HCT116 (cell line): ENCODE measurements at regions not wholly inside any gene's neighbourhood (a gene's known extent, or its start where the extent isn't known, plus 50 kb on each side); places are given as distances from the start of the nearest gene placed in this dataset.

Experiments
- ATAC-seq: fragments of 200-7000 bp; cut with Tn5 transposase; 2 replicates; pipeline ENCODE4 v1.9.1; 2020; ENCODE audit warnings: mild to moderate bottlenecking, moderate library complexity
- BruUV-seq: library from RNA; stranded (reverse); fragments of 400-500 nt; replicated peaks from 2 replicates; lab custom pipeline; 2021; lab: Mats Ljungman, UMichigan
- CTCF ChIA-PET: fragments of 300-600 bp; sonication (Branson Sonifier 250); formaldehyde crosslinking; loops from one replicate; lab custom pipeline; 2021; ENCODE audit warnings: antibody characterized with exemption; lab: Charles Lee
- POLR2A ChIA-PET: fragments of 300-600, 350-600 bp; sonication (Branson Sonifier 250); formaldehyde crosslinking; loops from one replicate; lab custom pipeline; 2021; ENCODE audit warnings: antibody characterized with exemption; lab: Charles Lee
- RAD21 ChIA-PET, 2 experiments: fragments of 300-600 bp; sonication (Branson Sonifier 250); formaldehyde crosslinking; loops; one replicate each; lab custom pipeline; 2023; ENCODE audit warnings: low total read pairs in 2 of 2; ENCODE audit not compliant: uncharacterized antibody in 2 of 2, unreplicated experiment in 2 of 2, low non-redundant PET in 1 of 2; lab: Charles Lee
- DNase-seq: peaks from one replicate; pipeline ENCODE4 v3.0.0-alpha.2; 2010; ENCODE audit warnings: low read depth, low spot score
- H2AFZ ChIP-seq: fragments of 200-600 bp; shearing (Covaris generic), sonication (generic); 2 replicates; pipeline ENCODE4 v1.6.1; 2017; ENCODE audit warnings: low read depth, mixed run types, mixed read lengths, antibody characterized with exemption, low read length; ENCODE audit not compliant: poor library complexity, severe bottlenecking
- H3K27ac ChIP-seq: 2 replicates; pipeline ENCODE4 v1.5.1; 2012; ENCODE audit warnings: low read depth, low read length
- H3K27me3 ChIP-seq: fragments of 200-600 bp; sonication (generic); 2 replicates; pipeline ENCODE4 v1.6.1; 2016; ENCODE audit warnings: mixed run types, low read length, mixed read lengths; ENCODE audit not compliant: insufficient read depth
- H3K36me3 ChIP-seq, 2 experiments: fragments of 200-500 bp in 1 of 2; fragments of 200-600 bp in 1 of 2; sonication (Bioruptor generic) in 1 of 2; sonication (generic) in 1 of 2; 2 replicates each; pipeline versions ENCODE4 v1.5.1 to v1.6.1; 2014 to 2016; ENCODE audit warnings: low read length in 2 of 2, inconsistent platforms in 1 of 2, mixed read lengths in 1 of 2, mixed run types in 1 of 2; ENCODE audit not compliant: insufficient read depth in 2 of 2, control insufficient read depth in 1 of 2
- H3K4me1 ChIP-seq, 2 experiments: fragments of 200-600 bp in 1 of 2; sonication (generic) in 1 of 2; 2 replicates each; pipeline versions ENCODE4 v1.5.1 to v1.6.1; 2012 to 2017; ENCODE audit warnings: low read length in 2 of 2, inconsistent platforms in 1 of 2, mild to moderate bottlenecking in 1 of 2, mixed read lengths in 1 of 2, mixed run types in 1 of 2, moderate library complexity in 1 of 2; ENCODE audit not compliant: insufficient read depth in 2 of 2, control insufficient read depth in 1 of 2
- H3K4me2 ChIP-seq: fragments of 200-600 bp; sonication (generic); 2 replicates; pipeline ENCODE4 v1.6.1; 2017; ENCODE audit warnings: mixed run types, low read length, mixed read lengths
- H3K4me3 ChIP-seq, 2 experiments: fragments of 200-600 bp in 1 of 2; sonication (generic) in 1 of 2; replicated peaks in 1 of 2; 2 replicates each; pipeline ENCODE4 v1.5.1; 2011 to 2016; ENCODE audit warnings: low read length in 2 of 2, control low read depth in 1 of 2, low read depth in 1 of 2, mild to moderate bottlenecking in 1 of 2, mixed read lengths in 1 of 2, mixed run types in 1 of 2
- H3K79me2 ChIP-seq: fragments of 200-600 bp; sonication (generic); 2 replicates; pipeline ENCODE4 v1.6.1; 2017; ENCODE audit warnings: mild to moderate bottlenecking, mixed run types, low read length, moderate library complexity, mixed read lengths; ENCODE audit not compliant: insufficient read depth
- H3K9ac ChIP-seq: fragments of 200-600 bp; sonication (generic); 2 replicates; pipeline ENCODE4 v1.6.1; 2016; ENCODE audit warnings: low read length, mixed read lengths
- H3K9me2 ChIP-seq: fragments of 200-600 bp; sonication (generic), shearing (Covaris generic); 2 replicates; pipeline ENCODE4 v1.6.1; 2017; ENCODE audit warnings: mixed run types, mild to moderate bottlenecking, moderate library complexity; ENCODE audit not compliant: insufficient read depth
- H3K9me3 ChIP-seq, 2 experiments: fragments of 200-500 bp in 1 of 2; fragments of 200-600 bp in 1 of 2; sonication (Bioruptor generic) in 1 of 2; sonication (generic) in 1 of 2; 2 replicates each; pipeline ENCODE4 v1.6.1; 2014 to 2017; ENCODE audit warnings: low read length in 2 of 2, mixed read lengths in 2 of 2, inconsistent platforms in 1 of 2, low read depth in 1 of 2, mild to moderate bottlenecking in 1 of 2, mixed run types in 1 of 2, moderate library complexity in 1 of 2; ENCODE audit not compliant: control insufficient read depth in 1 of 2, insufficient read depth in 1 of 2
- H4K20me1 ChIP-seq: fragments of 200-600 bp; sonication (generic), shearing (Covaris generic); 2 replicates; pipeline ENCODE4 v1.6.1; 2017; ENCODE audit warnings: mixed run types, mild to moderate bottlenecking, moderate library complexity; ENCODE audit not compliant: insufficient read depth
- ATF3 ChIP-seq: IDR thresholded peaks from 2 replicates; pipeline ENCODE4 v1.6.1; 2012
- CEBPB ChIP-seq: IDR thresholded peaks from 2 replicates; pipeline ENCODE4 v1.6.1; 2012; ENCODE audit warnings: low read depth
- ELF1 ChIP-seq: IDR thresholded peaks from 2 replicates; pipeline ENCODE4 v1.6.1; 2012; ENCODE audit warnings: low read depth, borderline replicate concordance
- JUND ChIP-seq: IDR thresholded peaks from 2 replicates; pipeline ENCODE4 v1.6.1; 2012
- MAX ChIP-seq: IDR thresholded peaks from 2 replicates; pipeline ENCODE4 v1.6.1; 2012
- POLR2A ChIP-seq: IDR thresholded peaks from 2 replicates; pipeline ENCODE4 v1.7.0; 2011; ENCODE audit warnings: borderline replicate concordance; ENCODE audit not compliant: insufficient read depth, insufficient read length; ENCODE audit errors: extremely low read depth
- POLR2AphosphoS5 ChIP-seq: IDR thresholded peaks from 2 replicates; pipeline ENCODE4 v1.6.1; 2011; ENCODE audit warnings: mild to moderate bottlenecking, low read depth, low read length, moderate library complexity
- RAD21 ChIP-seq: IDR thresholded peaks from 2 replicates; pipeline ENCODE4 v1.6.1; 2012; ENCODE audit warnings: low read depth, mild to moderate bottlenecking
- YY1 ChIP-seq: IDR thresholded peaks from 2 replicates; pipeline ENCODE4 v1.6.1; 2011; ENCODE audit warnings: low read length, low read depth, moderate library complexity, mild to moderate bottlenecking; ENCODE audit not compliant: insufficient replicate concordance; ENCODE audit errors: extremely low read depth
- ZBTB33 ChIP-seq: IDR thresholded peaks from 2 replicates; pipeline ENCODE4 v1.6.1; 2011; ENCODE audit warnings: mild to moderate bottlenecking, low read length, moderate library complexity; ENCODE audit not compliant: insufficient replicate concordance; ENCODE audit errors: extremely low read depth
- ZFX ChIP-seq: fragments of 450-650 bp; IDR thresholded peaks from 2 replicates; pipeline ENCODE4 v1.6.1; 2017
- ZNF274 ChIP-seq: fragments of 200-500 bp; sonication (Bioruptor generic); IDR thresholded peaks from 2 replicates; pipeline ENCODE4 v1.6.1; 2014; ENCODE audit warnings: mild to moderate bottlenecking, low read depth, low read length, inconsistent platforms
- intact Hi-C: fragments of 100-400 bp; cut with micrococcal nuclease; formaldehyde crosslinking; loops from 2 replicates; pipeline ENCODE4 v1.10.0; 2022
- TF ChIP-seq, protein P1 (sequence below): IDR thresholded peaks from 2 replicates; pipeline ENCODE4 v1.6.1; 2012; ENCODE audit warnings: low read depth

DNA sequence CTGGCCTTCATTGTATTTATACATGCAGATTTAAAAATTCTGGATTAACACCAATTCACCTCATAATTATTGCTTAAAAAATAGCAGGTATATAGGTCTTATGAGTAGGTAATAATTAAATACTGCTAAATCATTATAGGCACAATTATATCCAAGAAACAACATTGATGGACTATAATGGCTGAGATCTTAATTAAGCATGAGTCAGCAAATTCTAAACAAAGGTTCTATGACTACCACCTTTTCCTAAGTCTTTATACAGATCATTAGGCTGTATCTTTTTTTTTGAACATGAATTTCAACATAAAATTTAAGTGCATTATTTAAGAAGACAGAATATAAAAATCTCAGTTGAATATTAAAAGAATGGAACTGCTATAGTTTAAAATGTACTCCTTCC lies 1678.7 kb upstream of the PCDH10 start:
- BruUV-seq, result no TSS peak

More for the DNA sequence above, 1678.7 kb upstream of the PCDH10 start:
- H3K9me3 ChIP-seq, result no peaks in the 10 kb centered on the region
- CTCF ChIA-PET, result no interaction called here
- intact Hi-C loops, result no loop called here
- no peak overlapping the region for H3K4me2 ChIP-seq
- no peaks in the 10 kb centered on the region for H3K79me2 ChIP-seq
- ATAC-seq, result no peak
- no peaks in the 10 kb centered on the region for H3K4me1 ChIP-seq
- RAD21 ChIA-PET, result no interaction called here
- DNase-seq, result no peak
- H2AFZ ChIP-seq, result peak overlapping the region; percentile 13
- H4K20me1 ChIP-seq, result no peaks in the 10 kb centered on the region
- H3K36me3 ChIP-seq, result no peaks in the 10 kb centered on the region
- no peak for TF ChIP-seq ZNF274
- no peak for TF ChIP-seq ATF3
- TF ChIP-seq YY1, result no peak
- TF ChIP-seq CEBPB, result no peak
- no peak for TF ChIP-seq ELF1
- no peak for TF ChIP-seq JUND
- no peak for TF ChIP-seq MAX
- no peak for TF ChIP-seq ZFX
- TF ChIP-seq ZBTB33, result no peak
- no peak for TF ChIP-seq POLR2A
- TF ChIP-seq, protein P1, sequence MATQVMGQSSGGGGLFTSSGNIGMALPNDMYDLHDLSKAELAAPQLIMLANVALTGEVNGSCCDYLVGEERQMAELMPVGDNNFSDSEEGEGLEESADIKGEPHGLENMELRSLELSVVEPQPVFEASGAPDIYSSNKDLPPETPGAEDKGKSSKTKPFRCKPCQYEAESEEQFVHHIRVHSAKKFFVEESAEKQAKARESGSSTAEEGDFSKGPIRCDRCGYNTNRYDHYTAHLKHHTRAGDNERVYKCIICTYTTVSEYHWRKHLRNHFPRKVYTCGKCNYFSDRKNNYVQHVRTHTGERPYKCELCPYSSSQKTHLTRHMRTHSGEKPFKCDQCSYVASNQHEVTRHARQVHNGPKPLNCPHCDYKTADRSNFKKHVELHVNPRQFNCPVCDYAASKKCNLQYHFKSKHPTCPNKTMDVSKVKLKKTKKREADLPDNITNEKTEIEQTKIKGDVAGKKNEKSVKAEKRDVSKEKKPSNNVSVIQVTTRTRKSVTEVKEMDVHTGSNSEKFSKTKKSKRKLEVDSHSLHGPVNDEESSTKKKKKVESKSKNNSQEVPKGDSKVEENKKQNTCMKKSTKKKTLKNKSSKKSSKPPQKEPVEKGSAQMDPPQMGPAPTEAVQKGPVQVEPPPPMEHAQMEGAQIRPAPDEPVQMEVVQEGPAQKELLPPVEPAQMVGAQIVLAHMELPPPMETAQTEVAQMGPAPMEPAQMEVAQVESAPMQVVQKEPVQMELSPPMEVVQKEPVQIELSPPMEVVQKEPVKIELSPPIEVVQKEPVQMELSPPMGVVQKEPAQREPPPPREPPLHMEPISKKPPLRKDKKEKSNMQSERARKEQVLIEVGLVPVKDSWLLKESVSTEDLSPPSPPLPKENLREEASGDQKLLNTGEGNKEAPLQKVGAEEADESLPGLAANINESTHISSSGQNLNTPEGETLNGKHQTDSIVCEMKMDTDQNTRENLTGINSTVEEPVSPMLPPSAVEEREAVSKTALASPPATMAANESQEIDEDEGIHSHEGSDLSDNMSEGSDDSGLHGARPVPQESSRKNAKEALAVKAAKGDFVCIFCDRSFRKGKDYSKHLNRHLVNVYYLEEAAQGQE, result no peak
- TF ChIP-seq POLR2AphosphoS5, result no peak
- no peak for TF ChIP-seq RAD21
- H3K27me3 ChIP-seq, result no peaks in the 10 kb centered on the region
- POLR2A ChIA-PET, result no interaction called here
- H3K27ac ChIP-seq, result no peak overlapping the region
- H3K4me3 ChIP-seq, result no peak overlapping the region
- no peaks in the 10 kb centered on the region for H3K9me2 ChIP-seq
- no peak overlapping the region for H3K9ac ChIP-seq
